GM19395 (cell line): ENCODE measurements at regions not wholly inside any gene's neighbourhood (a gene's known extent, or its start where the extent isn't known, plus 50 kb on each side); places are given as distances from the start of the nearest gene placed in this dataset.

Source experiments
- ATAC-seq: cut with Tn5 transposase; IDR thresholded peaks from one replicate; pipeline ENCODE4 v1.9.1; 2021; ENCODE audit warnings: mild to moderate bottlenecking, moderate library complexity; ENCODE audit not compliant: unreplicated experiment

DNA sequence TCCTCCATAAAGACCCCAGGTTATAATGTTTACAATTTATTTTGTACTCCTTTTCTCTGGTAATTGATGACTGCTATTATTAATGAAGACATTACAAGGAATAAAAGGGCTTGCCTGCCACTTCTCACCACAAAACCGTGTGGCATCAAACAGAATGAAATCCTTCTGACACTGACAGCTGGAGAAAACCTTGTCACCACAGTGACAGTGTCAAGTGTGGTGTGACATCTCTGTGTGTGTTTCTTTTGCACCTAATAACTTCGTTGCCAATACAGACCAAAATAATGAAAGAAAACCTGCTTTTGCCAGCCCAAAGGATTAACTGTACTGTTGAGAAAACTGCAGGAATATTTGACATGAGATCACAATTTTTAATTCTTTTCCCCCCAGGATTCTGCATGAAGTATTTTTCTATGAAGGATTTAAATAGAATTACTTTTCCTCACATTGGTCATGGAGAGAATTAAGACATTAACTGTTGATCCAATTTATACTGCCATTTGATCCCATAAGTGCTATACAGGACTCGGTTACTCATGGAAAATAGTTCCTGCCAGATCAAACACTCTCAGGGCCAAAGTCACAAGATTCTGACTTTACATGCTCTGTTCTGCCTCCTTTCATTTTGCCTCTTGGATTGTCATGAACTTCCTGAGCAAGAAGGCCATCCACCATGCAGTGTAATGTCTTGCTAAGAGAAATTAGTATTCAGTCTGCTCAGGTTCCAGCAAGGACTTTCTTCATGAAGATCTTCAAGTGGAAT, 60.4 kb upstream of the IFNG-AS1 start:
- no peak for ATAC-seq

GRCh38 chr12:67929384-67929772, 59.9 kb upstream of the IFNG-AS1 start:
- ATAC-seq = no peak

DNA sequence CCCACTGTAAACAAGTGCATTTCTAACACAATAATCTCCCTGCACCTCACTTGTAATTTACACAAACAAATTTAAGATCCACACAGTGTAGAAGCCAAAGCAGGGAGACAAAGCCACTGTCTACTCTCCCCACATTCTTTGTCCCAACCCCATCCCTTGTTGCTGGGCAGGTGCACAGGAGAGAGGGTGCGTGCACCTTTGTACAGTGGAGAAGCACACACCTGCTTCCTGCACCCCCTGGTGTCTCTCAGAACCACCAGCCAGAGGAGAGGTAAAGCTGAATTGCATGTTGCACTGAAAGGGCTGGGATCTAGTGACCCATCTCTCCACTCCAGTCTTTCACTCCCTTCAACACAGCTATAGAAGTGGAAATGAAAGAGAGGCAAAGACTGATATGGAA, 51.4 kb upstream of the IFNG-AS1 start:
- no peak for ATAC-seq
